HG02870 (cell line): ENCODE measurements at regions not wholly inside any gene's neighbourhood (a gene's known extent, or its start where the extent isn't known, plus 50 kb on each side); places are given as distances from the start of the nearest gene placed in this dataset.

ENCODE experiments used
- ATAC-seq: cut with Tn5 transposase; IDR thresholded peaks from one replicate; pipeline ENCODE4 v1.9.1; 2021; ENCODE audit warnings: mild to moderate bottlenecking, moderate library complexity; ENCODE audit not compliant: unreplicated experiment

- no peak for ATAC-seq
Observed at GRCh38 chr20:22408521-22409402, 175.6 kb downstream of the FOXA2 start.

DNA sequence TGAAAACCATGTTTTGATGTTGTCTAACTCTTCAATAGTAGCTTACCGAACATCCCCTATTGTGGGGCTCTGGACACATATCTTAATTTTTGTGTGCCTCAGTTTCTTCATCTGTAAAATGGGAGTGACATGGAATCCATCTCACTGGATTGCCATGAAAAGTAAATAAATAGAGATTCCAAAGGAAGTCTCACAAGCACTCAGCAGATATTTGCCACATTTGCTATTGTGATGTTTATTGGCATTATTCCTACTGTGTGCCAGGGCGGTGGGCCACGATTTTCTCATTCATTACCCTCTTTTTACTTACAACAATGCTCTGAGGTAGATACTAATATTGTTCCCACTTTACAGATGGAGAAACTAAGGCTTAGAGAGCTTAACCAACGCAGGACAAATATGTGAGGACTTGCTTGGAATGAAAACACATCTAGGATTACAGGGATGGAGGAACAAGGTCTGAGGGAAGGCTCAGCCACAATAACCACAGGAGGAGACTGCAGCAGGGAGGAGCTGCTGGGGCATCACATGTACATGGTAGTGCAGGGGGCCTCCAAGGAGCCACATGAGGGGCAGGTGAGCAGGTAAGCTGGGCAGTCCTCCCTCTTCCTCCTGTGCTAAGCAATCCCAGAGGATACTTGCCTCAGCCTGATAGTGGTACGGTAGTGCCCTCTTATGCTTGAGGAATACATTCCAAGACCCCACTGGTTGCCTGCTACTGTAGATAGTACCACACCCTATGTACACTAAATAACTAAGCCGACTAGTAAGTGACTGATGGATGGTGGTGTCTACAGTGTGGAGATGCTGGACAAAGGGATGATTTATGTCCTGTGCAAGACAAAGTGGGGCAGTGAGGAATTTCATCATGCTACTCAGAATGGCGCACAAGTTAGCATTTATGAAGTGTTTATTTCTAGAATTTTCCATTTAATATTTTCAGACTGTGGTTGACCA is 176.9 kb downstream of the FOXA2 start:
- no peak for ATAC-seq

- ATAC-seq = no peak
Observed at GRCh38 chr20:22404419-22405170, 179.8 kb downstream of the FOXA2 start.

- no peak for ATAC-seq
Observed at GRCh38 chr20:22403632-22404361, 180.6 kb downstream of the FOXA2 start.

DNA sequence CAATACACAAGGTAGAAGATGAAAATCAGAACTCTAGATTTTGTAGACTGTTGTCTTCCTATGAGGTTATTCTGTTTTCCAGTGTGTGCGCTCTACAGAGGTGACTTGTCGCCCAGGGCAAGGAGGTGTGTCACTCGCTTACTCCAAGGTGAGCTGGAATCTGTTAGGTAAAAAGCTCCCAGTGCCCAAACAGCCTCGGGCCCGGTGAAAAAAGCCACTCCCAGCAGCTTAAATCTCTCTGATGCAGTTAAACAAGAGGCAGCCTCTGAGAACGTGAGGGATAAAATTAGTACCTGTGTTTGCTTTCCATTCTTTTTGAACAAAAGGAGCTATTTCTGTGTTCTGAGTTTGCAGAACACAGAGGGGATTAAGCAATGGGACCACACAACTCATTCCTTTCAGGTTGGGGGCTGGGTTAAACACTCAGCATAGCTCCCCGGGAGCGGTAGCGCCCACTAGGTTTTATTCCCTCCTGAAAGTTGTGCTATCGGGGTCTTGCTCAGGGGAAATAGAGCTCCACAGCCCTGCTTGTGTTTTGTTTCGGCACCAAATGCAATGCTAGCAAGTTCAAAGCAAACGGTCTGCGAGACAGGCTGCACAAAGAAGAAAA is 181.2 kb downstream of the FOXA2 start:
- no peak for ATAC-seq

DNA sequence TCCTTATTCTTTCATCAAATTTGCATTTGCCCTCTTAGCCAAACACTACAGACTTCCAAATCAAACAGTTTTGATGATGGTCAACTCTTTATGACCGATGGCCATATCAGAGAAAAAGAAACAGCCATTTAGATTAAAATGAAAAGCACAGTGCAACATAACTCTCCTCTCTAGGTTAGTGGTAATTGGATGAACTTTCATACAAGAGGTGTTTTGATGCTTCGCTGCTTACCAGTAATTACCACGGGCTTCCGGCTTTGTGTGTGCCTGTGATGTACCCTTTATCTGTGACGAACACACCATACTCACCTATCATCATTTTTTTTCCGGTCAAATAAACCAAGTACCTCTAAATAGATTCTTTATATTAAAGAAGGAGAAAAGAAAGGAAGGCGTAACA is 181.8 kb downstream of the FOXA2 start:
- ATAC-seq = no peak

- no peak for ATAC-seq
Observed at GRCh38 chr20:22400440-22400839, 183.9 kb downstream of the FOXA2 start.

GRCh38 chr20:22394583-22394982 is 189.8 kb downstream of the FOXA2 start:
- no peak for ATAC-seq

DNA sequence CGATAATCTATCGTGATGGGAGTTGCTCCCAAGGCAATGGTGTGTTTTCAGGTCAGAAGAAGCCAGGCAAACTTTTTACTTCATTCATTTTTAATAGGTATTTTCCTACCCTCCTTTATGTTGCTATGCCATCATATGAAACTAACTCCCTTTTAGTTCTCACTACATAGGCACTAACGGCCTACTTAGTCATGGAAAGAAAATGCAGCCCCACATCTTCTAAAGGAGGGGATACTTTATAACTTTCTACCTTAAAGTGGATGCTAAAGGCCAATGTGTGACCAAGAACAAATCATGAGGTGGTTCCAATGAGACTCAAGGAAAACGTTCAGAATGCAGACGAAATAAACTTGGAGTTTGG is 193.8 kb downstream of the FOXA2 start:
- ATAC-seq = no peak

GRCh38 chr20:22389836-22390542 is 194.4 kb downstream of the FOXA2 start:
- ATAC-seq = no peak

DNA sequence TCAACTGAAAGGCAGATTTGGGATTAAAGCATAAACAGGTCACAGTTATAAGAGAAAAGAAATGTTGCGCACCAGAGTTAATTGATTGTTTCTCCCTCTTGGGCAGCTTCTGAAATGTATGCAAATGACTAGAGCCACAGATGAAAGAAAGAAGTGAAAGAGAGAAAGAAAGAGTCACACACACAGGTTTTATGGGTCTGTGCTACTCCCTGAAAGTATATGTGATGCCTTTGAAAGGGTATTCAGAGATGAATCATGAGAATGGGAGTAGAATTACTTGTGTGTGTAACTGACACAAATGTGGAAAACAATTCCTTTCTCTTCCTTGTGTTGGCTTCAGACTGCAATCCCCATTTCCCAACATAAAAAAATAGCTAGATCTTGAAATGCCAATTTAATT is 196.9 kb downstream of the FOXA2 start:
- ATAC-seq = no peak

DNA sequence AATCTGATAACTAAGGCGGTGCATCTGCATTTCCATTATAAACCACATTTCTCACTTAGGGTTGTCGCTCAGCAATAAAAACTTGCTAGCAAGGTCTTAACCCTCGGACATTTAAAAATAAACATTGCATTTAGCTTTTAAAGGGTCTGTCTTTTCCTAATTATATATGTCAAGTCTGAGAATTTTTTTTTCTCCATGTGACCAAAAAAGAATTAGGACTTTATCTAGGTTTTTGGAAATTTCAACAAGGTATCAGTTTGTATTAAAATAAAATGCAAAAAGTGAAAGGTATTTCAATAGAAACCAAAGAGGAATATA is 198.1 kb downstream of the FOXA2 start:
- ATAC-seq = no peak

- ATAC-seq = no peak
Observed at GRCh38 chr20:22385602-22386305, 198.6 kb downstream of the FOXA2 start.

DNA sequence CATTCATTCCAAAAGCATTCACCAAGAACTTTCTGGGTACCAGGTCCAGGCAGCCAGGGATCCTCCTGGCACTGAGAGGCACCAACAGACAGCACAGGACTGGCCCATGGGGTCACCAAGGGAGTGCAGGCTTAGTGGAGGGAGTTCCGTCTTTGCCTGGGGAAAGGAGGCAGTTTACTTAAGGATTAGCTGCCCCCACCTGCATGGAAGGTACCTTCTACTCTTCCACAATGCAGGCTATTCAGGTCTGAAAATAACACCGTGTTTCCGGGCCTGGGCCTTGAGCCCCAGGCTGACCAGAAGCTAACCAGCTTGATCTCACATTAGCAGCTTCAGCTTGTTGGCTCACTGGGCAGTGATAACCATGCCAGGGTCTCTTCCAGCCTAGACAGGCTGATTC is 199.4 kb downstream of the FOXA2 start:
- ATAC-seq = no peak

GRCh38 chr20:22383156-22383555 is 201.2 kb downstream of the FOXA2 start:
- ATAC-seq = no peak

DNA sequence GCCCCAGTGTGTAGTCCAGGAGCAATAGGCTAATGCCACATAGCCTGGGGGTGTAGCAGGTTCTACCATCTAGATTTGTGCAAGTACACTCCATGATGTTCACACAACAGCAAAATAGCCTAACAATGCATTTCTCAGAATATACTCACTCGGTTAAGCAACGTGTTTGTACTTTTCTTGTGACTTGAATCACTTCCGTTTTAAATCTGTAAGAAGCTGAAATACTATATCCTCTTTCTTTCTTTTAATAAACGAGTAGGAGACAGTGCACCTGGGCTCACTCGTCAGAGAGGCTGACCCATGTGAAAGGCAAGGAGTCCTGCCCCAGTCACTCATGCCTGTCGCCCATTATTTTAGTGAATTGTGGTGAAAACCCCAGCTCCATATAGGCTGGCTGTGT is 201.6 kb downstream of the FOXA2 start:
- ATAC-seq = no peak

GRCh38 chr20:22381812-22382416 is 202.5 kb downstream of the FOXA2 start:
- no peak for ATAC-seq

GRCh38 chr20:22379472-22379871 is 204.9 kb downstream of the FOXA2 start:
- ATAC-seq = no peak
